Endothelial cell of umbilical vein (primary cell): ENCODE measurements at regions not wholly inside any gene's neighbourhood (a gene's known extent, or its start where the extent isn't known, plus 50 kb on each side); places are given as distances from the start of the nearest gene placed in this dataset.

Source experiments
- POLR2A ChIP-seq: IDR thresholded peaks from 2 replicates; pipeline ENCODE4 v1.6.1; 2012; ENCODE audit warnings: low read depth, mild to moderate bottlenecking, control low read depth, low read length
- TF ChIP-seq, protein P1 (sequence below), 2 donors: IDR thresholded peaks; 1 replicate in 1 of 2; 2 replicates in 1 of 2; pipeline ENCODE4 v1.5.1; 2011; ENCODE audit warnings: low read length in 2 of 2, mild to moderate bottlenecking in 2 of 2, moderate library complexity in 2 of 2, control low read depth in 1 of 2, inconsistent platforms in 1 of 2, low read depth in 1 of 2; ENCODE audit not compliant: insufficient read depth in 1 of 2; ENCODE audit errors: extremely low read depth in 1 of 2

GRCh38 chr1:56227401-56227800 lies 352.0 kb downstream of the PLPP3 start:
- TF ChIP-seq, protein P1, sequence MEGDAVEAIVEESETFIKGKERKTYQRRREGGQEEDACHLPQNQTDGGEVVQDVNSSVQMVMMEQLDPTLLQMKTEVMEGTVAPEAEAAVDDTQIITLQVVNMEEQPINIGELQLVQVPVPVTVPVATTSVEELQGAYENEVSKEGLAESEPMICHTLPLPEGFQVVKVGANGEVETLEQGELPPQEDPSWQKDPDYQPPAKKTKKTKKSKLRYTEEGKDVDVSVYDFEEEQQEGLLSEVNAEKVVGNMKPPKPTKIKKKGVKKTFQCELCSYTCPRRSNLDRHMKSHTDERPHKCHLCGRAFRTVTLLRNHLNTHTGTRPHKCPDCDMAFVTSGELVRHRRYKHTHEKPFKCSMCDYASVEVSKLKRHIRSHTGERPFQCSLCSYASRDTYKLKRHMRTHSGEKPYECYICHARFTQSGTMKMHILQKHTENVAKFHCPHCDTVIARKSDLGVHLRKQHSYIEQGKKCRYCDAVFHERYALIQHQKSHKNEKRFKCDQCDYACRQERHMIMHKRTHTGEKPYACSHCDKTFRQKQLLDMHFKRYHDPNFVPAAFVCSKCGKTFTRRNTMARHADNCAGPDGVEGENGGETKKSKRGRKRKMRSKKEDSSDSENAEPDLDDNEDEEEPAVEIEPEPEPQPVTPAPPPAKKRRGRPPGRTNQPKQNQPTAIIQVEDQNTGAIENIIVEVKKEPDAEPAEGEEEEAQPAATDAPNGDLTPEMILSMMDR (IDR thresholded peaks at IDR 0.05; ENCODE audit: extremely low read depth in 1 of 2, insufficient read depth in 1 of 2, low read depth in 1 of 2, low read length in 2 of 2) = no peak
- no peak for TF ChIP-seq POLR2A
